ENCODE measurements at regions not wholly inside any gene's neighbourhood (a gene's known extent, or its start where the extent isn't known, plus 50 kb on each side); places are given as distances from the start of the nearest gene placed in this dataset.

- Mint-ChIP-seq H3K27ac (no peak overlapping the region), H3K36me3 (ENCODE audit: low read depth) (no peaks in the 10 kb centered on the region), H3K4me3 (no peak overlapping the region), H3K9me3 (no peaks in the 10 kb centered on the region), H3K4me1 (no peaks in the 10 kb centered on the region), H3K27me3 (no peaks in the 10 kb centered on the region)
- DNase-seq = no peak
- ATAC-seq = no peak
Measured at GRCh38 chr2:67502346-67503065, 105.4 kb downstream of the ETAA1 start.

GRCh38 chr2:67503066-67503795 is 106.1 kb downstream of the ETAA1 start:
- no peaks in the 10 kb centered on the region for H3K9me3 Mint-ChIP-seq
- H3K4me1 Mint-ChIP-seq = no peaks in the 10 kb centered on the region
- H3K27me3 Mint-ChIP-seq = no peaks in the 10 kb centered on the region
- no peak for ATAC-seq
- H3K4me3 Mint-ChIP-seq = no peak overlapping the region
- no peaks in the 10 kb centered on the region for H3K36me3 Mint-ChIP-seq (ENCODE audit: low read depth)
- DNase-seq = no peak
- no peak overlapping the region for H3K27ac Mint-ChIP-seq

GRCh38 chr2:67510745-67511144 is 113.6 kb downstream of the ETAA1 start:
- no peaks in the 10 kb centered on the region for H3K4me1 Mint-ChIP-seq
- no peak for DNase-seq

GRCh38 chr2:67514515-67514914 is 117.4 kb downstream of the ETAA1 start:
- Mint-ChIP-seq H3K27ac (no peak overlapping the region), H3K9me3 (peaks cover 9% of the 10 kb centered on the region), H3K4me3 (no peak overlapping the region), H3K27me3 (no peaks in the 10 kb centered on the region), H3K4me1 (no peaks in the 10 kb centered on the region), H3K36me3 (ENCODE audit: low read depth) (no peaks in the 10 kb centered on the region)
- ATAC-seq (no peak), DNase-seq (no peak)

More at GRCh38 chr2:67510745-67511144, 113.6 kb downstream of the ETAA1 start:
- Mint-ChIP-seq H3K27me3 (no peaks in the 10 kb centered on the region), H3K27ac (no peak overlapping the region), H3K36me3 (ENCODE audit: low read depth) (no peaks in the 10 kb centered on the region), H3K9me3 (peaks cover 9% of the 10 kb centered on the region), H3K4me3 (no peak overlapping the region)
- no peak for ATAC-seq

- ATAC-seq (no peak), DNase-seq (no peak)
- Mint-ChIP-seq H3K36me3 (ENCODE audit: low read depth) (no peaks in the 10 kb centered on the region), H3K9me3 (peaks cover 9% of the 10 kb centered on the region), H3K27ac (no peak overlapping the region), H3K4me3 (no peak overlapping the region), H3K27me3 (no peaks in the 10 kb centered on the region), H3K4me1 (no peaks in the 10 kb centered on the region)
Measured at GRCh38 chr2:67515056-67515455, 117.9 kb downstream of the ETAA1 start.

GRCh38 chr2:67515538-67515937 is 118.4 kb downstream of the ETAA1 start:
- Mint-ChIP-seq H3K27me3 (no peaks in the 10 kb centered on the region), H3K4me1 (no peaks in the 10 kb centered on the region), H3K9me3 (peaks cover 9% of the 10 kb centered on the region), H3K27ac (no peak overlapping the region), H3K4me3 (no peak overlapping the region), H3K36me3 (ENCODE audit: low read depth) (no peaks in the 10 kb centered on the region)
- DNase-seq = no peak
- ATAC-seq = no peak

GRCh38 chr2:67516362-67516761 is 119.2 kb downstream of the ETAA1 start:
- ATAC-seq = no peak
- Mint-ChIP-seq H3K27me3 (no peaks in the 10 kb centered on the region), H3K4me1 (no peaks in the 10 kb centered on the region), H3K36me3 (ENCODE audit: low read depth) (no peaks in the 10 kb centered on the region), H3K27ac (no peak overlapping the region), H3K9me3 (peaks cover 9% of the 10 kb centered on the region), H3K4me3 (no peak overlapping the region)
- DNase-seq = no peak

- Mint-ChIP-seq H3K36me3 (ENCODE audit: low read depth) (no peaks in the 10 kb centered on the region), H3K4me3 (no peak overlapping the region), H3K4me1 (no peaks in the 10 kb centered on the region), H3K27ac (no peak overlapping the region), H3K9me3 (peaks cover 9% of the 10 kb centered on the region), H3K27me3 (no peaks in the 10 kb centered on the region)
- DNase-seq (no peak), ATAC-seq (no peak)
Measured at GRCh38 chr2:67516899-67517530, 119.9 kb downstream of the ETAA1 start.

- no peak for DNase-seq
- no peaks in the 10 kb centered on the region for H3K9me3 Mint-ChIP-seq
- H3K27me3 Mint-ChIP-seq = no peaks in the 10 kb centered on the region
- ATAC-seq = no peak
- no peaks in the 10 kb centered on the region for H3K36me3 Mint-ChIP-seq (ENCODE audit: low read depth)
- H3K27ac Mint-ChIP-seq = no peak overlapping the region
- no peak overlapping the region for H3K4me3 Mint-ChIP-seq
- no peaks in the 10 kb centered on the region for H3K4me1 Mint-ChIP-seq
Measured at GRCh38 chr2:67522148-67522547, 125.0 kb downstream of the ETAA1 start.

- no peak overlapping the region for H3K4me3 Mint-ChIP-seq
- ATAC-seq (no peak), DNase-seq (no peak)
- no peaks in the 10 kb centered on the region for H3K27me3 Mint-ChIP-seq
- no peak overlapping the region for H3K27ac Mint-ChIP-seq
- H3K9me3 Mint-ChIP-seq = peaks cover 8% of the 10 kb centered on the region
- no peaks in the 10 kb centered on the region for H3K4me1 Mint-ChIP-seq
- no peaks in the 10 kb centered on the region for H3K36me3 Mint-ChIP-seq (ENCODE audit: low read depth)
Measured at GRCh38 chr2:67524213-67524612, 127.1 kb downstream of the ETAA1 start.

GRCh38 chr2:67524777-67525176 is 127.6 kb downstream of the ETAA1 start:
- H3K27me3 Mint-ChIP-seq = no peaks in the 10 kb centered on the region
- H3K27ac Mint-ChIP-seq = no peak overlapping the region
- no peak for ATAC-seq
- no peaks in the 10 kb centered on the region for H3K36me3 Mint-ChIP-seq (ENCODE audit: low read depth)
- no peak for DNase-seq
- H3K4me3 Mint-ChIP-seq = no peak overlapping the region
- no peaks in the 10 kb centered on the region for H3K4me1 Mint-ChIP-seq
- H3K9me3 Mint-ChIP-seq = peaks cover 8% of the 10 kb centered on the region

GRCh38 chr2:67526283-67526682 is 129.2 kb downstream of the ETAA1 start:
- no peaks in the 10 kb centered on the region for H3K4me1 Mint-ChIP-seq
- H3K4me3 Mint-ChIP-seq = no peak overlapping the region
- H3K36me3 Mint-ChIP-seq (ENCODE audit: low read depth) = no peaks in the 10 kb centered on the region
- no peak for DNase-seq
- no peaks in the 10 kb centered on the region for H3K27me3 Mint-ChIP-seq
- H3K27ac Mint-ChIP-seq = no peak overlapping the region
- ATAC-seq = no peak
- peaks cover 8% of the 10 kb centered on the region for H3K9me3 Mint-ChIP-seq

- no peak for DNase-seq
- H3K4me3 Mint-ChIP-seq = no peak overlapping the region
- ATAC-seq = no peak
- no peaks in the 10 kb centered on the region for H3K36me3 Mint-ChIP-seq (ENCODE audit: low read depth)
- peaks cover 8% of the 10 kb centered on the region for H3K9me3 Mint-ChIP-seq
- H3K4me1 Mint-ChIP-seq = no peaks in the 10 kb centered on the region
- H3K27me3 Mint-ChIP-seq = no peaks in the 10 kb centered on the region
- H3K27ac Mint-ChIP-seq = no peak overlapping the region
Measured at GRCh38 chr2:67528320-67528719, 131.2 kb downstream of the ETAA1 start.

GRCh38 chr2:67532387-67532786 is 135.3 kb downstream of the ETAA1 start:
- no peak overlapping the region for H3K27ac Mint-ChIP-seq
- no peaks in the 10 kb centered on the region for H3K4me1 Mint-ChIP-seq
- no peak for ATAC-seq
- DNase-seq = no peak
- no peaks in the 10 kb centered on the region for H3K36me3 Mint-ChIP-seq (ENCODE audit: low read depth)
- no peak overlapping the region for H3K4me3 Mint-ChIP-seq
- no peaks in the 10 kb centered on the region for H3K27me3 Mint-ChIP-seq
- peaks cover 11% of the 10 kb centered on the region for H3K9me3 Mint-ChIP-seq

- no peaks in the 10 kb centered on the region for H3K27me3 Mint-ChIP-seq
- ATAC-seq (no peak), DNase-seq (no peak)
- no peak overlapping the region for H3K4me3 Mint-ChIP-seq
- H3K4me1 Mint-ChIP-seq = no peaks in the 10 kb centered on the region
- H3K27ac Mint-ChIP-seq = no peak overlapping the region
- peaks cover 12% of the 10 kb centered on the region for H3K9me3 Mint-ChIP-seq
- no peaks in the 10 kb centered on the region for H3K36me3 Mint-ChIP-seq (ENCODE audit: low read depth)
Measured at GRCh38 chr2:67534745-67535144, 137.6 kb downstream of the ETAA1 start.

Data from activated naive CD8-positive, alpha-beta T cell treated with anti-CD3 and anti-CD28 coated beads, Interleukin-2, amount 50 U/mL, for 24 hours (primary cell).